Vagina (tissue), 2 donors: ENCODE measurements at regions not wholly inside any gene's neighbourhood (a gene's known extent, or its start where the extent isn't known, plus 50 kb on each side); places are given as distances from the start of the nearest gene placed in this dataset.

Experiments used
- CTCF ChIP-seq, 3 experiments: fragments of 450-650 bp in 2 of 3; fragments of 200-600 bp in 1 of 3; sonication (generic) in 1 of 3; IDR thresholded peaks; one replicate each; pipeline ENCODE4 v1.5.1; 2017 to 2019; ENCODE audit warnings: antibody characterized with exemption in 3 of 3, mild to moderate bottlenecking in 2 of 3, moderate library complexity in 2 of 3
- POLR2AphosphoS5 ChIP-seq, 2 donors: sonication (generic); formaldehyde crosslinking; IDR thresholded peaks; one replicate each; pipeline ENCODE4 v1.9.0; 2017; ENCODE audit warnings: antibody characterized with exemption in 2 of 2, mild to moderate bottlenecking in 2 of 2, low read depth in 1 of 2; ENCODE audit not compliant: insufficient read depth in 1 of 2

- no peak for TF ChIP-seq CTCF (IDR thresholded peaks at IDR 0.05)
- no peak for TF ChIP-seq POLR2AphosphoS5 (IDR thresholded peaks at IDR 0.05; ENCODE audit: insufficient read depth in 1 of 2, low read depth in 1 of 2)
Measured at GRCh38 chr13:62299988-62300387, 884.3 kb upstream of the PCDH20 start.
